ENCODE measurements at regions not wholly inside any gene's neighbourhood (a gene's known extent, or its start where the extent isn't known, plus 50 kb on each side); places are given as distances from the start of the nearest gene placed in this dataset.

GRCh38 chr13:75226733-75227435, 255.1 kb downstream of the TBC1D4 start:
- Mint-ChIP-seq H3K27ac (no peak overlapping the region), H3K4me1 (no peaks in the 10 kb centered on the region; the same call in 2 of the 3 replicates), H3K4me3 (no peak overlapping the region), H3K9me3 (no peaks in the 10 kb centered on the region), H3K27me3 (ENCODE audit: insufficient read depth, low read depth, poor library complexity) (peaks cover 2% of the 10 kb centered on the region), H3K36me3 (ENCODE audit: low read depth) (no peaks in the 10 kb centered on the region)
- Histone ChIP-seq H3K27me3 (ENCODE audit: insufficient read depth) (no peaks in the 10 kb centered on the region), H3K4me2 (no peak overlapping the region), H3K36me3 (ENCODE audit: insufficient read depth) (no peaks in the 10 kb centered on the region), H2AFZ (peak overlapping the region; percentile 83), H3F3A (replicated peaks; ENCODE audit: low read depth) (no peaks in the 10 kb centered on the region), H3K79me2 (replicated peaks; ENCODE audit: insufficient read depth) (no peaks in the 10 kb centered on the region), H3K4me1 (ENCODE audit: insufficient read depth) (no peaks in the 10 kb centered on the region), H3K9me2 (ENCODE audit: insufficient read depth) (no peaks in the 10 kb centered on the region), H3K27ac (ENCODE audit: low read depth) (no peak overlapping the region), H4K20me1 (replicated peaks; ENCODE audit: insufficient read depth) (no peaks in the 10 kb centered on the region), H3K4me3 (no peak overlapping the region)
- ATAC-seq (no peak), DNase-seq (ENCODE audit: low spot score) (no peak)
- TF ChIP-seq ZNF462 (CRISPR knock-in tag; IDR thresholded peaks at IDR 0.05) (no peak), CTCF (conservative IDR thresholded peaks at IDR 0.05; ENCODE audit: low read depth in 2 of 2) (no peak)

GRCh38 chr13:75226092-75226491, 255.9 kb downstream of the TBC1D4 start:
- Histone ChIP-seq H2AFZ (peak overlapping the region; percentile 83), H3K9me2 (ENCODE audit: insufficient read depth) (no peaks in the 10 kb centered on the region), H3K4me1 (ENCODE audit: insufficient read depth) (no peaks in the 10 kb centered on the region), H3K4me3 (no peak overlapping the region), H3K36me3 (ENCODE audit: insufficient read depth) (no peaks in the 10 kb centered on the region), H3K79me2 (replicated peaks; ENCODE audit: insufficient read depth) (no peaks in the 10 kb centered on the region), H3K27ac (ENCODE audit: low read depth) (no peak overlapping the region), H3K27me3 (ENCODE audit: insufficient read depth) (no peaks in the 10 kb centered on the region), H3F3A (replicated peaks; ENCODE audit: low read depth) (no peaks in the 10 kb centered on the region), H3K4me2 (no peak overlapping the region), H4K20me1 (replicated peaks; ENCODE audit: insufficient read depth) (no peaks in the 10 kb centered on the region)
- H3K27ac Mint-ChIP-seq = no peak overlapping the region
- ATAC-seq (peak; percentile 90), DNase-seq (ENCODE audit: low spot score) (peak; percentile 78)
- TF ChIP-seq CTCF (conservative IDR thresholded peaks at IDR 0.05; ENCODE audit: low read depth in 2 of 2) = peak; percentile 27 to 41; a peak in 3 of 4 replicates
- no peak for TF ChIP-seq NANOG (IDR thresholded peaks at IDR 0.05; ENCODE audit: borderline replicate concordance)
- H3K9me3 Mint-ChIP-seq = no peaks in the 10 kb centered on the region
- no peak overlapping the region for H3K4me3 Mint-ChIP-seq
- no peaks in the 10 kb centered on the region for H3K27me3 Mint-ChIP-seq (ENCODE audit: insufficient read depth, low read depth, poor library complexity)
- H3K36me3 Mint-ChIP-seq (ENCODE audit: low read depth) = no peaks in the 10 kb centered on the region
- H3K4me1 Mint-ChIP-seq = no peaks in the 10 kb centered on the region; the same call in 2 of the 3 replicates
